Body of pancreas (tissue), 4 donors: ENCODE measurements at regions not wholly inside any gene's neighbourhood (a gene's known extent, or its start where the extent isn't known, plus 50 kb on each side); places are given as distances from the start of the nearest gene placed in this dataset.
"Not testable (repeated sequence)": the region's sequence is repeated elsewhere in the genome, so short reads cannot be mapped to it uniquely, and the experiment has no call there.

Source experiments
- CTCF ChIP-seq, 7 experiments: fragments of 450-650 bp in 4 of 7; fragments of 200-600 bp in 3 of 7; sonication (generic) in 3 of 7; IDR thresholded peaks; one replicate each; pipeline ENCODE4 v1.5.1; 2016 to 2019; ENCODE audit warnings: antibody characterized with exemption in 7 of 7
- POLR2A ChIP-seq, 3 donors: fragments of 450-650 bp; IDR thresholded peaks; one replicate each; pipeline ENCODE4 v1.6.1; 2016; ENCODE audit warnings: antibody characterized with exemption in 3 of 3, mild to moderate bottlenecking in 2 of 3

GRCh38 chr12:17282169-17282568, 676.2 kb upstream of the LMO3 start:
- TF ChIP-seq CTCF, POLR2A (IDR thresholded peaks at IDR 0.05): not testable (repeated sequence)
